ENCODE measurements at regions not wholly inside any gene's neighbourhood (a gene's known extent, or its start where the extent isn't known, plus 50 kb on each side); places are given as distances from the start of the nearest gene placed in this dataset.

- DNase-seq: no peak
Measured at GRCh38 chr6:25166955-25167748, 112.0 kb upstream of the CARMIL1 start.

DNA sequence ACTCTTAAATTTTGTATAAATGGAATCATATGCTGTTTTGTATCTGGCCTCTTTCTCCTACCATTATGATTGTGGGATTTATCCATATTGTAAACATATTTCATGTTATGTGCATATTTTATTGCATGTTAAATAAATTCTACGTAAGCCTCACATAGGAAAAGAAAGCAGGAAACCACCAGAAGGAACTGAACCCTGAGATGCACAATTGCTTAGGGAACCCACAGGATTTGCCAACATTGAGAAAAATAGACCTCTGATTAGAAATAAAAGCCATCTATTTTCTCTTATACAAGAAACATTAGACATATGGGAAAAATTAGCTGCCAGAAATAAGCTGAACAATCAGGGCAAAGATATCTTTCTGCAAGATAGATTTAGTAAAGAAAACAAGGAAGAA is 111.2 kb upstream of the CARMIL1 start:
- DNase-seq: no peak

DNA sequence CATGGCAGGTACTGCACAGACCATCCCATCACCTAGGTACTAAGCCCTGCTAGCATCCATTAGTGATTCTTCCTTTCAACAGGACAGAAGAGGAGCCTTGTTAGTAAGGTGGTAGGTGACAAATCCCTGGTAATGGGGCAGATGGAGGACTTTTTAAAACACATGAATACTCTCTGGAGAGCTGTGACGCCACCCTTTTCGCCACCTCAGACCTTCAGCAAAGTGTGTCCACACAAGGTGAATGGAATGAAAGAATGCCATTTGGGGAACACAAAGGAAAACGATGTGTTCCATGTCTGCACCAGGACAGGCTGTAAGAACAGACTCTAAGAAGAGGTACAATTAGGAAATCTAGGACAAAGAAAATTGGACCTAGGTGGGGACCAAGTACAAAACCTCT is 110.5 kb upstream of the CARMIL1 start:
- no peak for DNase-seq

- DNase-seq: no peak
Measured at GRCh38 chr6:25169553-25169952, 109.6 kb upstream of the CARMIL1 start.

DNA sequence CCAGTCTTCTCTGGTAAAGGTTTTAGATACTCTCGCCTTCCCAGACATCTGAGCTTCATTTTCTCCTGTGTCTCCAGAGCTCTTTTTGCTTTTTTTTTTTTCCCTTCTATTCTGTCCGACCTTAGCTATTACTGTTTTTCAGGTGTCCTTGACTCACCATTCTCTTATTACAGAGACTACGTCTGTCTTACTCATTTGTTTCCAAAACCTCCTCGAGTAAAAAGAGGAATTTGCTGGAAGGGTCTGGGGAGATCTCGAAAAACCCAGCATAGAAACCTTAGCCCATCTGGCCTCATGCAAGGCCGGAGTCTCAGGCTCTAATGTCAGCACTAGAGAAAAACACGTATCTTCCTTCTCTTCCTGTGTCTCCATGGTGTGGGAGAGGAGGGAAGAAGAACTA is 109.2 kb upstream of the CARMIL1 start:
- no peak for DNase-seq

DNA sequence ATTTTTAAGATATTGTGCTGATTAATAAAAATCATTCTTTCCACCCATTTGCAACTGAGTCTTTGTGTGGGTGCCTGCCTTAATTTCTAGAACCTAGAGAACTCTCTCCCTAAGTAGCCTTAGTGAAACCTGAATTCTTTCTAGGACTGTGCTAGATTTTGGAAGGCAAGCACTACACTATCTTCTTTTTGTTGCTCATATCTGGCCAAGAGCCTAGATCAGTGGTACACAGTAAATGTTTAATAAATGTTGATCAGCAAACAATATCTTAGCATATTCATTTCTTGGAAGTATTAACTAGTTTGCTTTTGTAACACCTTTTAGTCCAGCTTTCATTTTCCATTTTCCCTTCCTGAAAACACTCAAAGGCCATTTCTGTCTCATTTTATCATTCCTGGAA is 108.5 kb upstream of the CARMIL1 start:
- no peak for DNase-seq

DNA sequence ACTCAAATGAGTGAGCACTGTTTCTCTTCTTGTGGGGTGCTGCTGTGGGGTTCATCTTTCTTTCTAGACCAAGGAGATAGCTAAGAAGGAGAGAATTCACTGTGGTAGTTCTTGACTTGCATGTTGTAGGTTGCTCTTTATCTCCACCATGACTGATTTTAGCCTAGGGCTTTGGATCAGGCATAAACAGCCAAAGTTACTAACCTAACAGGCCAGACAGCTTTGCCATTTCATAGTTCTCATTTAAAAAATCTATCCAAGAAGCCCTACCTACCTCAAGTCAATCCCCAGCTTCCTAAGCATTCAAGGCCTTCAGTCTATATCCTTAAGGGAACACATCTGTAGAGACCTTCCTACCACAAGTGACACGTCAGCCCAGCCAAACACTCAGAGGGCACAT is 107.9 kb upstream of the CARMIL1 start:
- DNase-seq: no peak

- DNase-seq: no peak
Measured at GRCh38 chr6:25172819-25173218, 106.4 kb upstream of the CARMIL1 start.

- no peak for DNase-seq
Measured at GRCh38 chr6:25173246-25173645, 105.9 kb upstream of the CARMIL1 start.

- DNase-seq: no peak
Measured at GRCh38 chr6:25173951-25174474, 105.2 kb upstream of the CARMIL1 start.

DNA sequence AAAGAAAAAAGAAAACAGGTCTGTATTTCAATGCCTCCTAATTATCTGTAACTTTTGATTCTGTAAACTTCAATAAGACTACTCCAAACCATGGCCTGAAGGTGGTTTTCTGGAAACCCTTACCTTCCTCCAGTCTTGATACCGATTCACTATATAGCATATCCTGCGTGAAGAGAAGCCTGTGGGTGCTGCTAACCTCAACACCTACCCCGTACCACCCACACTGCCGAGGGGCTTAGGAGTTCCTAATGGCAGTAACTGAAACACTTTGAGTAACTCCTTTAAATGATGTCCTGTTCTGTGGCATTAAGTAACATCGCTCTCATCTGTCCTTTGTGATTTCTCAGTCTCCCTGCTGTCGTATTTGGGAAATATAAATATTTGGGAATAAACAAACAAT is 104.5 kb upstream of the CARMIL1 start:
- no peak for DNase-seq

DNA sequence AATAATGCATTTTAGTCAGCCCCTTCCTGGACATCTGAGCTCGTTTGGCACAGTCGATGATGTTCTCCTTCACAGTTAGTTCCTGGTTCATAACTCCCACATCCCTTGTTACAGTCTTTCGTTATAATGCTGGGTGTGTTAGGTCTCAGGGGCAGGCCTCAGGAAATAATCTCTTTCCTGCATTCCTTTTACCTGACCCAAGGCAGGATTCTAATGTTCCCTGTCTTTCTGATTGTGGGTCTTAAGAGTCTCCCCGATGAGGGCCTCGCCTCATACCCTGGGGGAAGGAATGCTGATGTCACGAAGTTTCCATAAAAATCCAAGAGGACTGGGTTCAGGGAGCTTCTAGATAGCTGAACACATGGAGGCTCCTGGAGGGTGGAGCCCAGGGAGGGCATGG is 104.0 kb upstream of the CARMIL1 start:
- no peak for DNase-seq

- no peak for DNase-seq
Measured at GRCh38 chr6:25175681-25176080, 103.5 kb upstream of the CARMIL1 start.

DNA sequence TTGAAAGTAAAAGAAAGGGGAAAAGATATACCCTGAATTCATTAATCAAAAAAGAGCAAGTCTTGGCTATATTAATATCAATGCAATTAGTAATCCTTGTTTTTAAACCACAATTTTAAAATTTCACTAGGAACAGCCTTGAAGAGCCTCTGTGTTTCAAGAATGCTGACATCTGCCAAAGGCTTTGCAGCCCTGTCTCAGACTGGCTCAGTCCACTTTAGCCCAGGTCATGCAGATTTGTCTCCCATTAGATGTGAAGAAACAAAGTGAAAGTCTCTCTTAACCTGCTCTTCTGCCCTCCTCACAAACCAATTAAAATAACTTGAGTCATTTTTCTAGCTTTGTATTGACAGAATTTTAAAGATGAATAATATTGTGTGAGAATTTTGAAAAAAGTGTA is 102.7 kb upstream of the CARMIL1 start:
- no peak for DNase-seq

GRCh38 chr6:25177500-25178028 is 101.6 kb upstream of the CARMIL1 start:
- DNase-seq: no peak

DNA sequence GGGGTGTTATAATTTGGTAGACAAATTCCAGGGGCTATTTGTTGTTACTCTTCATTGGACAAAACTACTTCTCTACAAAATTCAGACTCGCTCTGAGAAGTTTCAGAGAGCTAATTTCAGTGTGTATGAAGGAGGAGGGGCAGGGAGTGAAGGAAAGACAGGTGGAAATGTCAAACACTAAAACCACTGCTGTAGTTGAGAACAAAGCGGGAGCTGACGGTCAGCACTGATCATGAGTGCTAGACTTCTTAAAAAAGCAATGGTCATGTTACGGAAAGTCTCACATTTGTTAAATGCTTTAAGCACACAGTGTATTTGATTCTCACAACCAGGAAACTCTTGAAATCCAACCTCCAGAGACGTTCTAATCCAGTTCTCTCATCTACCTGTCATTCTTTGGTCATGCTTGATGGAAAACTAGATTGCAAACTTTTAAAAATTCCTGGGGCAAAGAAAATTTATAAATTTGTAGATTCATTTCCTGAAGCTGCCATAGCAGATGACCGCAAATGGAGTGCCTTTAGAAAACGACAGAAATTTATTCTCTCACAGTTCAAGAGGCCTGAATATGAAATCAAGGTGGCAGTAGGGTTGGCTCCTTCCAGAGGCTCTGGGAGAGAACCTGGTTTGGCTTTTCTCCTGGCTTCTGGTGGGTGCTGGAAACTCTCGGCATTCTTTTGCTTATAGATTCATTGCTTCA is 100.7 kb upstream of the CARMIL1 start:
- DNase-seq: no peak

DNA sequence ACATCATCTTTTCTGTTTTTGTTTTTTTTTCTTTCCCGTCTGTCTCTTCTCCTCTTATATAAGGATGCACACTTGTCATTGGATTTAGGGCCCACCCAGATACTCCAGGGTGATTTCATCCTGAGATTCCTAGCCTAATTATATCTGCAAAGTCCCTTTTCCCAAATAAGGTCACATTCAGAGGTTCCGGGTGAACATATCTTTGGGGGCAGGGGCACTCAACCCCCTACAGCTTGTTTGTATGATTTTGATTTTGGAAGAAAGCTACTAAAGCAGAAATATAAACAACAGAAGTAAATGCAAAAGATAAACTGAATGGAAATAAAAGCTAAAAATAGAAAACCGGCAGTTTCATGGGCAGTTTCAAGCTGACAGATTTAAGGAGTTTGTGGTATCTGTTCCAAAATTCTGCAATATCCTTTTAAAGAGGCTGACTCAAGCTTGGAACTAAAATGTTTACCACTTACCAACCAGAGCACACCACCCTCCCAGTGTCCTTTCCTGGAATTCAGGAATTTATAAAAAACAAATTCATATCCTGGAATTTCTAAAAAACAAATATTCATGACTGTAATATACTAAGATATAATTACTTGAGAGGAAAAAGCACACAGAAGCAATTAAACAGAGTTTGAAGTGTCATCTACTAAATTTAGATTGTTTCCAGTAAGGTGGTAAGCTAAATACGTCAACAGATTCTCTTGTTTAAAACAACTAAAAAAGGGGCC is 100.0 kb upstream of the CARMIL1 start:
- DNase-seq: no peak

- no peak for DNase-seq
Measured at GRCh38 chr6:25180630-25181349, 98.4 kb upstream of the CARMIL1 start.

DNA sequence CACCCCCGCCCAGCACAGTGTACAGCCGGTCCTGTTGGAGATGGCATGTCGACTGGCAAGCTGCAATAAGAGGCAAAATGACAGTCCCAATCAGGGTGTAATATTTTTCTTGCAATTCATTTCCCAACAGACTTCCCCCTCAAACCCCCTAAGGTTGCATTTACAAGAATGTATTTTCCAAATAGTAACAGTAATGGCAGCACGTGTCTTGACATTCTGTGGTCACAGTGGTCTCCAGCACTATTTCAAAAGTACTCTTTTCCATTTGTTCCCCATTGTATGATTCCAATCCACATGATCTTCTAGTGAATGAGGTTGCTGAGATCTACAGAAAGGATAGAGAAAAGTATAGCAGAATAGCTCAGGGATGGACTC is 97.8 kb upstream of the CARMIL1 start:
- no peak for DNase-seq

GRCh38 chr6:25181923-25182322 is 97.3 kb upstream of the CARMIL1 start:
- DNase-seq: no peak

GRCh38 chr6:25186919-25187318 is 92.3 kb upstream of the CARMIL1 start:
- DNase-seq: no peak

- no peak for DNase-seq
Measured at GRCh38 chr6:25188232-25188631, 90.9 kb upstream of the CARMIL1 start.

Data from stimulated activated CD4-positive, alpha-beta T cell treated with anti-CD3 and anti-CD28 coated beads, Interleukin-4, amount 100 ng/mL, for 4 hours (primary cell).